ENCODE measurements at regions not wholly inside any gene's neighbourhood (a gene's known extent, or its start where the extent isn't known, plus 50 kb on each side); places are given as distances from the start of the nearest gene placed in this dataset.

DNA sequence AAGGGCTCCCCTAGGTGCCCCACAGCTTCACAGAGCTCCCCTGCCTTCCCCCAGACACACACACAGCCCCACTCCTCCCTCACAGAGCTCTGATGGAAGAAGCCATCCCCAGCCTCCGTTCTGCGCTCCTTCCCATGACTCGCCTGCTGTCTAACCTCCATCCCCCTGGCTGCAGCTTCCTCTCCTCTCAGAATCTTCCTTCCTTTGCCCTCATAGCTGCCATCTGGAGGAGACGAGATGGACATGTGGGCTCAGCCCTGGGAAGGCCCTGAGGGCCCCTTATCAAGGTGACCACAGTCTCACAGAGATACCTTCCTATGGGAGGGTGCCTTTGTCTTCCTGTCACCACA is 94.3 kb downstream of the PCDH1 start:
- no peak for DNase-seq (ENCODE audit: low read depth in 1 of 2, low spot score in 2 of 2)
- Histone ChIP-seq H3K4me3 (no peak overlapping the region), H3K27me3 (replicated peaks) (peaks cover 20% of the 10 kb centered on the region), H3K9me3 (replicated peaks) (no peaks in the 10 kb centered on the region), H3K4me1 (replicated peaks) (no peaks in the 10 kb centered on the region), H3K36me3 (no peaks in the 10 kb centered on the region), H3K27ac (no peak overlapping the region)

- H3K4me1 ChIP-seq (replicated peaks) = no peaks in the 10 kb centered on the region
- H3K4me3 ChIP-seq = no peak overlapping the region
- peaks cover 15% of the 10 kb centered on the region for H3K27me3 ChIP-seq (replicated peaks)
- H3K9me3 ChIP-seq (replicated peaks) = no peaks in the 10 kb centered on the region
- no peak overlapping the region for H3K27ac ChIP-seq
- DNase-seq (ENCODE audit: low read depth in 1 of 2, low spot score in 2 of 2) = no peak
- no peaks in the 10 kb centered on the region for H3K36me3 ChIP-seq
Measured at GRCh38 chr5:141783005-141783946, 94.9 kb downstream of the PCDH1 start.

DNA sequence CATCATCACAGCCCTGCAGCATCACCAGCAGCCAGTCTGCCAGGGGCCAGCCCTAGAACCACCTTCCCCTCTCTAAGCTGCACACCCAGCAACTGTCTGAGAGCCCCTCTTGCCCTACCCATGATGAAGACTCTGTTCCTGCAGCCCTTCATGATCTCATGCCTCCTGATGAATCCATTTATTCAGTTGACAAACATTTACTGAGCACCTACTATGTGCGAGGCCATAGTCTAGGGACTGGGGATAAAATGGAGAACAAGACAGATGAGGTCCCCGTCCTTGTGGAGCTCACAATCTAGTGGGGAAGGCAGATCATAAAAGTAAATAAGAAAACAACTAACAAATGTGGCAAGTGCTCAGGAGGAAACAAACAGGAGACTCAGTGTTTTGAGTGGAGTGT is 96.3 kb downstream of the PCDH1 start:
- Histone ChIP-seq H3K4me3 (no peak overlapping the region), H3K27me3 (replicated peaks) (peaks cover 27% of the 10 kb centered on the region), H3K27ac (no peak overlapping the region), H3K36me3 (no peaks in the 10 kb centered on the region), H3K9me3 (replicated peaks) (no peaks in the 10 kb centered on the region), H3K4me1 (replicated peaks) (no peaks in the 10 kb centered on the region)
- no peak for DNase-seq (ENCODE audit: low read depth in 1 of 2, low spot score in 2 of 2)

- H3K4me1 ChIP-seq (replicated peaks) = no peaks in the 10 kb centered on the region
- no peak overlapping the region for H3K27ac ChIP-seq
- no peak overlapping the region for H3K4me3 ChIP-seq
- peaks cover 34% of the 10 kb centered on the region for H3K27me3 ChIP-seq (replicated peaks)
- H3K9me3 ChIP-seq (replicated peaks) = no peaks in the 10 kb centered on the region
- DNase-seq (ENCODE audit: low read depth in 1 of 2, low spot score in 2 of 2) = no peak
- H3K36me3 ChIP-seq = no peaks in the 10 kb centered on the region
Measured at GRCh38 chr5:141780952-141781781, 97.0 kb downstream of the PCDH1 start.

DNA sequence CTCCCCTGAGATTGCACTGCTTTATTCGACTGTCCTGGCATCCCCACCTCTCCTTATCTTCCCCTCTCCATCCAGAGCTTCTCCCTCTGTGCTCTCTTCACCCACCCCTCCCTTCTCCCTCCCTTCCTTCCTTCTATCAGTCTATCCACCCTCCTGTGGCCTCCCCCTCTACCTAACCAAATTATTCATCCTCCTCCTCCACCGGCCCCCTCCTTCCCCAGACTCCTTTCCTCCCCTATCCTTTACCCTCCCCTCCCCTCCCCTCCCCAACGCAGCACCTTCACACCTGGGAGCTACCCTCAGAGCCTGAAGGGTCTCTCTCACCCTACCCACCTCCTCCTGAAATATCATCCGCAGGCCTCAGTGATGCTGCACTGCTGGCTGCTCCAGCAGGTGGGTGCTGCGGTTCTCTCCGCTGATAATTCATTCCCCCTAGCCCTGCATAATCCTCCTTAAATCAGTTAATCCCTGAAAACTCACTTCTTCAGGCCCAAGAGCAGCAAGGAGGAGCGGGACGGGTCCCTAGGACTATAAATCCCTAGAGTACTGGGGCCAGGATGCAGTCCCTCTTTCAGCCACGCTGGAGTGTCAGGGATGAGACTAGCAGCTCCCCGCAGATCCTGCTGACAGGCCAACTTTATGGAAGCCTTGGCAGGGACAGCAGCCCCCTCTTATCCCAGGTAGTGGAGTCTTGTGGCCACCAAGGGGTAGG is 97.8 kb downstream of the PCDH1 start:
- no peak for DNase-seq (ENCODE audit: low read depth in 1 of 2, low spot score in 2 of 2)
- H3K36me3 ChIP-seq = no peaks in the 10 kb centered on the region
- H3K4me1 ChIP-seq (replicated peaks) = no peaks in the 10 kb centered on the region
- H3K9me3 ChIP-seq (replicated peaks) = no peaks in the 10 kb centered on the region
- no peak overlapping the region for H3K27ac ChIP-seq
- H3K27me3 ChIP-seq (replicated peaks) = peaks cover 37% of the 10 kb centered on the region
- no peak overlapping the region for H3K4me3 ChIP-seq

GRCh38 chr5:141779503-141779973 is 97.5 kb upstream of the ARAP3 start:
- Histone ChIP-seq H3K4me3 (no peak overlapping the region), H3K9me3 (replicated peaks) (no peaks in the 10 kb centered on the region), H3K36me3 (no peaks in the 10 kb centered on the region), H3K27ac (no peak overlapping the region), H3K27me3 (replicated peaks) (peaks cover 43% of the 10 kb centered on the region), H3K4me1 (replicated peaks) (no peaks in the 10 kb centered on the region)
- DNase-seq (ENCODE audit: low read depth in 1 of 2, low spot score in 2 of 2) = no peak

DNA sequence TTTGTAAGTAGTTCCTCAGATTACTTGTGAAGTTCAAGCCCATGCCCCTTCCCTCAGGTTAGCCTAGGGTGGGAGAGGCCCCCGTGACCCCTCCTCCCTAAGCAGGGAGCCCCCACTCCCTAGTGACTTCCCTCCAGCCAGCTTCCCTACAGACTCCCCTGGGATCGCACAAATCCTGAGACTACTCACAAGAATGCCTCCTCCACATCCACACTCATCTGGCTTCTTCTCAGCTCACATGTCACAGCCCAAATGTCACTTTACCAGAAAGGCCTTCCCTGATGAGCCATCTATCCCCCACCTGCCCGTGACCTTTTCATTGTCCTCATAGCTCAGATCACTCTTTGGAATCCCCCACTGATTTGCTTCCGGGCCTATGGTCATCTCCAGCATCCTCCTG is 96.7 kb upstream of the ARAP3 start:
- peaks cover 44% of the 10 kb centered on the region for H3K27me3 ChIP-seq (replicated peaks)
- no peak for DNase-seq (ENCODE audit: low read depth in 1 of 2, low spot score in 2 of 2)
- H3K4me3 ChIP-seq = no peak overlapping the region
- no peak overlapping the region for H3K27ac ChIP-seq
- H3K36me3 ChIP-seq = no peaks in the 10 kb centered on the region
- no peaks in the 10 kb centered on the region for H3K9me3 ChIP-seq (replicated peaks)
- H3K4me1 ChIP-seq (replicated peaks) = no peaks in the 10 kb centered on the region

DNA sequence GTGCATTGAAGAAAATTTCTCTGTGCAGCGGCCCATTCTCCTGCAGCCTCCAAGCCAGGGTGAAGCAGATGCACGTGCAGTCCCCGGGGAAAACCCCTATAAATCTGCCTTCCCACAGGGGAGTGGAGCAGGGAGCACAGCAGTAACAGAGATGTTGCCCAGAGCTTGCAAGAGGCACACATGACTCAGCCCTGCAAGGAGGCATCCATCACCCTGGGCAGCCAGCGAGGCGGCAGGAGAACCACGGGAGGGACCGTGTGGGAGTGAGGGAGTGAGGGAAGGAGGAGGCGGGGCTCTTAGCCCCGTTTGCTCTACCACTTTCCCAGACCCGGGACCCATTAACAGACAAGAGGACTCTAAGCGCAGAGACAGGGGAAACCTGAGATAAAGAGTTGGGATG is 96.2 kb upstream of the ARAP3 start:
- Histone ChIP-seq H3K36me3 (no peaks in the 10 kb centered on the region), H3K4me1 (replicated peaks) (no peaks in the 10 kb centered on the region), H3K4me3 (no peak overlapping the region), H3K9me3 (replicated peaks) (no peaks in the 10 kb centered on the region), H3K27me3 (replicated peaks) (peaks cover 49% of the 10 kb centered on the region), H3K27ac (no peak overlapping the region)
- DNase-seq (ENCODE audit: low read depth in 1 of 2, low spot score in 2 of 2) = no peak

- no peak overlapping the region for H3K27ac ChIP-seq
- no peak for DNase-seq (ENCODE audit: low read depth in 1 of 2, low spot score in 2 of 2)
- no peaks in the 10 kb centered on the region for H3K36me3 ChIP-seq
- H3K4me3 ChIP-seq = no peak overlapping the region
- H3K9me3 ChIP-seq (replicated peaks) = no peaks in the 10 kb centered on the region
- H3K27me3 ChIP-seq (replicated peaks) = peaks cover 51% of the 10 kb centered on the region
- H3K4me1 ChIP-seq (replicated peaks) = no peaks in the 10 kb centered on the region
Measured at GRCh38 chr5:141777711-141778110, 95.7 kb upstream of the ARAP3 start.

DNA sequence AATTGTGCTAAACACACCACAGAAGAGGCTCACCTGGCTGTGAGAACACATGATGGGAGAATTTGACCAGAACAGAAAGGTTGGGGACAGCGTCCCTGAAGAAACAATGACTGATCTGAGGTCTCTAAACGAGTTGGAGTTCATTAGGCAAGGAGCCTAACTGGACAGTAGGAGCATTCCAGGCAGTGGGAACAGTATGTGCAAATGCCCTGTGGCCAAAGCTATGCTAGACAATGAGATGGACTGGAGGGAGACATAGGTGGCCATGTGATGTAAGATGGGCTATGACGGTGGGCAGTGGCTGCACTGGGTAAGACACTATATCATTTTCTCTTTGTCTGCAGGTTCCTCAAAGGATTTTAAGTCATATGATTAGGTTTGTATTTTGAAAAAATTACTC is 95.1 kb upstream of the ARAP3 start:
- Histone ChIP-seq H3K4me1 (replicated peaks) (no peaks in the 10 kb centered on the region), H3K27ac (no peak overlapping the region), H3K4me3 (no peak overlapping the region), H3K27me3 (replicated peaks) (peaks cover 50% of the 10 kb centered on the region), H3K9me3 (replicated peaks) (no peaks in the 10 kb centered on the region), H3K36me3 (no peaks in the 10 kb centered on the region)
- no peak for DNase-seq (ENCODE audit: low read depth in 1 of 2, low spot score in 2 of 2)

- Histone ChIP-seq H3K27me3 (replicated peaks) (peaks cover 62% of the 10 kb centered on the region), H3K9me3 (replicated peaks) (no peaks in the 10 kb centered on the region), H3K4me3 (no peak overlapping the region), H3K4me1 (replicated peaks) (no peaks in the 10 kb centered on the region), H3K36me3 (no peaks in the 10 kb centered on the region), H3K27ac (no peak overlapping the region)
- DNase-seq (ENCODE audit: low read depth in 1 of 2, low spot score in 2 of 2) = no peak
Measured at GRCh38 chr5:141773779-141774562, 91.9 kb upstream of the ARAP3 start.

- H3K9me3 ChIP-seq (replicated peaks) = no peaks in the 10 kb centered on the region
- H3K4me1 ChIP-seq (replicated peaks) = no peaks in the 10 kb centered on the region
- no peaks in the 10 kb centered on the region for H3K36me3 ChIP-seq
- no peak overlapping the region for H3K4me3 ChIP-seq
- H3K27me3 ChIP-seq (replicated peaks) = peaks cover 70% of the 10 kb centered on the region
- no peak overlapping the region for H3K27ac ChIP-seq
- DNase-seq (ENCODE audit: low read depth in 1 of 2, low spot score in 2 of 2) = no peak
Measured at GRCh38 chr5:141772281-141772680, 90.3 kb upstream of the ARAP3 start.

DNA sequence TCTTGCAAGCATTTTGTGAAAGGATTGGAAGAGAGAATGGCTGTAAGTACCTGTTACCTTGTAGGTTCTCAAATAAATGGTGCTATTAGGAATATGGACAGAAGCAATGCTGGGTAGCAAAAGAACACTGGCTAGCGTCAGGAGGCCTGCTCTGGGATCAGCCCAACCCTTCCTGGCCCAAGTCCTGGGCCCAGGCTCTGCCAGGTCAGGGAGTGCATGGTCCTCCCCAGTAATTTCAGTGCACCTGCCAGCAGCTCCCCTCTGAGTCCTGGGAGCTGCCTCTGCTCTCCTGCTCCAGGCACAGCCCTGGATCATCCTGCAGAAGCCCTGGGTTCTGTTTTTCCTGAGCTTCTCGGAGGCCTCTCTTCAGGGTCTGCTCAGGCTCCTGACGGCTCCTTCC is 89.5 kb upstream of the ARAP3 start:
- no peaks in the 10 kb centered on the region for H3K4me1 ChIP-seq (replicated peaks)
- DNase-seq (ENCODE audit: low read depth in 1 of 2, low spot score in 2 of 2) = no peak
- peaks cover 65% of the 10 kb centered on the region for H3K27me3 ChIP-seq (replicated peaks)
- H3K9me3 ChIP-seq (replicated peaks) = no peaks in the 10 kb centered on the region; the same call in 1 of the 2 replicates
- H3K4me3 ChIP-seq = no peak overlapping the region
- H3K27ac ChIP-seq = no peak overlapping the region
- H3K36me3 ChIP-seq = no peaks in the 10 kb centered on the region
